Nephron (organoid): ENCODE measurements at regions not wholly inside any gene's neighbourhood (a gene's known extent, or its start where the extent isn't known, plus 50 kb on each side); places are given as distances from the start of the nearest gene placed in this dataset.

Experiments
- H3K27ac Mint-ChIP-seq, 3 experiments: 2 replicates each; pipeline ENCODE4 v1.8.0; 2020; ENCODE audit warnings: mixed read lengths in 3 of 3, mild to moderate bottlenecking in 2 of 3, moderate library complexity in 1 of 3
- H3K27me3 Mint-ChIP-seq: 2 replicates; pipeline ENCODE4 v1.8.0; 2021; ENCODE audit warnings: low read depth, mild to moderate bottlenecking, moderate library complexity, mixed read lengths
- H3K36me3 Mint-ChIP-seq: 2 replicates; pipeline ENCODE4 v1.8.0; 2020; ENCODE audit warnings: low read depth, mixed read lengths
- H3K4me1 Mint-ChIP-seq: 2 replicates; pipeline ENCODE4 v1.8.0; 2020; ENCODE audit warnings: mixed read lengths
- H3K4me3 Mint-ChIP-seq, 3 experiments: 2 replicates each; pipeline ENCODE4 v1.8.0; 2020; ENCODE audit warnings: mild to moderate bottlenecking in 3 of 3, mixed read lengths in 3 of 3, moderate library complexity in 2 of 3
- H3K9me3 Mint-ChIP-seq: 2 replicates; pipeline ENCODE4 v1.8.0; 2020; ENCODE audit warnings: mixed read lengths
- CTCF ChIP-seq, 3 experiments: fragments of 200-600 bp; sonication (generic); IDR thresholded peaks; one replicate each; pipeline ENCODE4 v1.5.0; 2021; ENCODE audit warnings: antibody characterized with exemption in 3 of 3; ENCODE audit not compliant: unreplicated experiment in 3 of 3

DNA sequence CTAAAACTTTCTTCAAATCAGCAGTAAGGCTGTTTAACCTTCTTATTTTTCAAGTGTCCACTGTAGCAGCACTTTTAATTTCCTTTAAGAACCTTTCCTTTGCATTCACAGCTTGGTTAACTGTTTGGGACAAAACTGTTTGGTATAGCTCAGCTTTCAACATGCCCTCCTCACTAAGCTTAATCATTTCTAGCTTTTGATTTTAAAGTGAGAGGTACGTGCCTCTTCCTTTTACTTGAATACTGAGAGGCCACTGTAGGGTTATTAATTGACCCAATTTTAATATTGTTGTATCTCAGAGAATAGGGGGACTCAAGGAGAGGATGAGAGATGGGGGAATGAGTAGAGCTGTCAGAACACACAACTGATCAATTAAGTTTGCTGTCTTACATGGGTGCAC, 129.5 kb upstream of the MMS22L start:
- H3K4me1 Mint-ChIP-seq, result no peaks in the 10 kb centered on the region
- H3K27me3 Mint-ChIP-seq, result no peaks in the 10 kb centered on the region
- peaks cover 7% of the 10 kb centered on the region for H3K9me3 Mint-ChIP-seq
- no peak overlapping the region for H3K4me3 Mint-ChIP-seq
- no peak for TF ChIP-seq CTCF (IDR thresholded peaks at IDR 0.05; ENCODE audit: unreplicated experiment in 3 of 3)
- H3K36me3 Mint-ChIP-seq, result no peaks in the 10 kb centered on the region
- no peak overlapping the region for H3K27ac Mint-ChIP-seq

- no peak for TF ChIP-seq CTCF (IDR thresholded peaks at IDR 0.05; ENCODE audit: unreplicated experiment in 3 of 3)
- peaks cover 5% of the 10 kb centered on the region for H3K9me3 Mint-ChIP-seq
- no peak overlapping the region for H3K27ac Mint-ChIP-seq
- H3K27me3 Mint-ChIP-seq, result no peaks in the 10 kb centered on the region
- H3K4me3 Mint-ChIP-seq, result no peak overlapping the region
- no peaks in the 10 kb centered on the region for H3K36me3 Mint-ChIP-seq
- H3K4me1 Mint-ChIP-seq, result no peaks in the 10 kb centered on the region
These were observed 139.2 kb upstream of the MMS22L start for GRCh38 chr6:97422171-97422570.

- peaks cover 5% of the 10 kb centered on the region for H3K9me3 Mint-ChIP-seq
- no peaks in the 10 kb centered on the region for H3K4me1 Mint-ChIP-seq
These were observed 140.2 kb upstream of the MMS22L start for GRCh38 chr6:97423190-97423589.

DNA sequence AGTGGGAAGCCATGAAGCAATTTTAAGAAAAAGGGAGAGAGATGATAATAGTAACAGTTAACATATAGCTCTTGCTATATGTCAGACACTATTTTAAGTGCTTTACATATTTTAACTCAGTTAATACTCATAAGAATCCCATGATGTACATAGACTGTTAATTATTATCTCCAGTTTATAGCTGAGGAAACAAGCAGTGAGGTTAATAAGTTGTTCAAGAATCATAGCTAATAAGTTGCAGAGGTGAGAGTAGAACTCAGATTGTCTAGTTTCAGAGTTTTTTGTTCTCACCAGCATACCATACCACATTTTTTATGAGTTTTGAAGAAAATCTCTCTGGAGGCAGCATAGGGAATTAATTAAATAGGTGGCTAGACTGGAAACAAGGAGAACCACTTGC, 144.6 kb upstream of the MMS22L start:
- Mint-ChIP-seq H3K27me3 (no peaks in the 10 kb centered on the region), H3K4me3 (no peak overlapping the region), H3K27ac (peak overlapping the region in 2 of 3 experiments; percentile 37 to 84), H3K9me3 (no peaks in the 10 kb centered on the region), H3K4me1 (no peaks in the 10 kb centered on the region), H3K36me3 (no peaks in the 10 kb centered on the region)
- TF ChIP-seq CTCF (IDR thresholded peaks at IDR 0.05; ENCODE audit: unreplicated experiment in 3 of 3), result no peak

More at GRCh38 chr6:97423190-97423589, 140.2 kb upstream of the MMS22L start:
- no peak for TF ChIP-seq CTCF (IDR thresholded peaks at IDR 0.05; ENCODE audit: unreplicated experiment in 3 of 3)
- no peak overlapping the region for H3K27ac Mint-ChIP-seq
- no peaks in the 10 kb centered on the region for H3K36me3 Mint-ChIP-seq
- H3K27me3 Mint-ChIP-seq, result no peaks in the 10 kb centered on the region
- H3K4me3 Mint-ChIP-seq, result no peak overlapping the region

DNA sequence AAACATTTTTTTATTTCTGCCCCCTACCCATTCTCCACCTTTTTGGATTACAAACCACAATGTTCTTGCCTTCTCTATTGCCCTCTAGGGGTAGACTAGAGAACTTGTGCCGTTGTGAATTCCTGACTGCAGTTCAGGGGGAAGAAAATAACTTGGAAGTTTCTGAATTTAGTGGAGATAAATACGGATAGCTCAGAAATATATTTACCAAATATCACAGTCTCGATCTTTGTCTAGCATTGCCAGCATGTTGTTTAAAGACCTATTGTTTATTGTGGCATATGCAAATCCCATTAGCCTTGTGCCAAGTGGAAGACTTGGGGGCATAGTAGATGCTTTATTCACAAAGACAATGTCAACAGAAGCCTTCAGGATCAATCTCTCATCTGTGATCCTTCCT, 154.1 kb upstream of the MMS22L start:
- Mint-ChIP-seq H3K4me1 (peaks cover 5% of the 10 kb centered on the region), H3K27ac (no peak overlapping the region), H3K9me3 (no peaks in the 10 kb centered on the region), H3K4me3 (no peak overlapping the region), H3K36me3 (no peaks in the 10 kb centered on the region), H3K27me3 (no peaks in the 10 kb centered on the region)
- peak; percentile 53 to 64 (median 58) for TF ChIP-seq CTCF (IDR thresholded peaks at IDR 0.05; ENCODE audit: unreplicated experiment in 3 of 3)

- no peaks in the 10 kb centered on the region for H3K9me3 Mint-ChIP-seq
- H3K4me1 Mint-ChIP-seq, result peaks cover 5% of the 10 kb centered on the region
- no peak overlapping the region for H3K27ac Mint-ChIP-seq
- H3K27me3 Mint-ChIP-seq, result no peaks in the 10 kb centered on the region
- no peaks in the 10 kb centered on the region for H3K36me3 Mint-ChIP-seq
- no peak for TF ChIP-seq CTCF (IDR thresholded peaks at IDR 0.05; ENCODE audit: unreplicated experiment in 3 of 3)
- H3K4me3 Mint-ChIP-seq, result no peak overlapping the region
These were observed 155.1 kb upstream of the MMS22L start for GRCh38 chr6:97438011-97438671.
